Adrenal gland (tissue), 5 donors: ENCODE measurements at regions not wholly inside any gene's neighbourhood (a gene's known extent, or its start where the extent isn't known, plus 50 kb on each side); places are given as distances from the start of the nearest gene placed in this dataset.

ENCODE experiments used
- POLR2A ChIP-seq, 2 donors: fragments of 450-650 bp; IDR thresholded peaks; one replicate each; pipeline ENCODE4 v1.6.1; 2017; ENCODE audit warnings: antibody characterized with exemption in 2 of 2, mild to moderate bottlenecking in 2 of 2, moderate library complexity in 1 of 2
- TF ChIP-seq, protein P1 (sequence below), 6 experiments: fragments of 450-650 bp in 4 of 6; fragments of 200-600 bp in 2 of 6; sonication (generic) in 1 of 6; IDR thresholded peaks; 1 replicate in 5 of 6; 2 replicates in 1 of 6; pipeline versions ENCODE4 v1.5.1 to v1.8.0; 2016 to 2021; ENCODE audit warnings: antibody characterized with exemption in 6 of 6, mild to moderate bottlenecking in 2 of 6, moderate library complexity in 1 of 6
- donor health status: DM: no; HTN: no; CAD: no.

- TF ChIP-seq, protein P1, sequence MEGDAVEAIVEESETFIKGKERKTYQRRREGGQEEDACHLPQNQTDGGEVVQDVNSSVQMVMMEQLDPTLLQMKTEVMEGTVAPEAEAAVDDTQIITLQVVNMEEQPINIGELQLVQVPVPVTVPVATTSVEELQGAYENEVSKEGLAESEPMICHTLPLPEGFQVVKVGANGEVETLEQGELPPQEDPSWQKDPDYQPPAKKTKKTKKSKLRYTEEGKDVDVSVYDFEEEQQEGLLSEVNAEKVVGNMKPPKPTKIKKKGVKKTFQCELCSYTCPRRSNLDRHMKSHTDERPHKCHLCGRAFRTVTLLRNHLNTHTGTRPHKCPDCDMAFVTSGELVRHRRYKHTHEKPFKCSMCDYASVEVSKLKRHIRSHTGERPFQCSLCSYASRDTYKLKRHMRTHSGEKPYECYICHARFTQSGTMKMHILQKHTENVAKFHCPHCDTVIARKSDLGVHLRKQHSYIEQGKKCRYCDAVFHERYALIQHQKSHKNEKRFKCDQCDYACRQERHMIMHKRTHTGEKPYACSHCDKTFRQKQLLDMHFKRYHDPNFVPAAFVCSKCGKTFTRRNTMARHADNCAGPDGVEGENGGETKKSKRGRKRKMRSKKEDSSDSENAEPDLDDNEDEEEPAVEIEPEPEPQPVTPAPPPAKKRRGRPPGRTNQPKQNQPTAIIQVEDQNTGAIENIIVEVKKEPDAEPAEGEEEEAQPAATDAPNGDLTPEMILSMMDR (IDR thresholded peaks at IDR 0.05): no peak
- no peak for TF ChIP-seq POLR2A (IDR thresholded peaks at IDR 0.05)
Measured at GRCh38 chr10:117875793-117876192, 170.9 kb downstream of the RAB11FIP2 start.
